ENCODE measurements at regions not wholly inside any gene's neighbourhood (a gene's known extent, or its start where the extent isn't known, plus 50 kb on each side); places are given as distances from the start of the nearest gene placed in this dataset.
"Not testable (repeated sequence)": the region's sequence is repeated elsewhere in the genome, so short reads cannot be mapped to it uniquely, and the experiment has no call there.

DNA sequence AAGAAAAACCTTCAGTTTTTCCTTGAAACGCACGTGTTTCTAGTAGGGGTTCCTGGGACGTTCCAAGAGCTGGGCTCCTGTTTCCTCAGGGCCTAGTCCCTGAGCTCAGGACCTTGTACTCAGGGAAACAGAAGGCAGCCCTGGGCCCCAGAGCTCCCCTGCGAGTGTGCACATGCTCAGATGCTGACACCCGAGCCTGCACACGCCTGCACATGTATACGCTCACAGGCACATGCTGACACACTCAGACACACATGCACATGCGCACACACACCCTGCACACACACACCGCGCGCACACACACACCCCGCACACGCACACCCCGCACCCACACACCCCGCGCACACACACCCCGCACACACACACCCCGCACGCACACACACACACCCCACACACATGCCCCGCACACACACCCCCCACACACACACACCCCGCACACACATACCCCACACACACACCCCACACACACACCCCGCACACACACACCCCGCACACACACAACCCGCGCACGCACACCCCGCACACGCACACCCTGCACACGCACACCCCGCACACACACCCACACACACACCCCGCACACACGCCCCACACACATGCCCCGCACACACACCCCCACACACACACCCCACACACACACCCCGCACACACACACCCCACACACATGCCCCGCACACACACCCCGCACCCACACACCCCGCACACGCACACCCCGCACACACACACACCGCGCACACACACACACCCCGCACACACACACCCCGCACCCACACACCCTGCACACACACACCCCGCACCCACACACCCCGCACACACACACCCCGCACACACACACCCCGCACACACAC lies 52.2 kb downstream of the CALML3 start:
- TF ChIP-seq, protein P1, sequence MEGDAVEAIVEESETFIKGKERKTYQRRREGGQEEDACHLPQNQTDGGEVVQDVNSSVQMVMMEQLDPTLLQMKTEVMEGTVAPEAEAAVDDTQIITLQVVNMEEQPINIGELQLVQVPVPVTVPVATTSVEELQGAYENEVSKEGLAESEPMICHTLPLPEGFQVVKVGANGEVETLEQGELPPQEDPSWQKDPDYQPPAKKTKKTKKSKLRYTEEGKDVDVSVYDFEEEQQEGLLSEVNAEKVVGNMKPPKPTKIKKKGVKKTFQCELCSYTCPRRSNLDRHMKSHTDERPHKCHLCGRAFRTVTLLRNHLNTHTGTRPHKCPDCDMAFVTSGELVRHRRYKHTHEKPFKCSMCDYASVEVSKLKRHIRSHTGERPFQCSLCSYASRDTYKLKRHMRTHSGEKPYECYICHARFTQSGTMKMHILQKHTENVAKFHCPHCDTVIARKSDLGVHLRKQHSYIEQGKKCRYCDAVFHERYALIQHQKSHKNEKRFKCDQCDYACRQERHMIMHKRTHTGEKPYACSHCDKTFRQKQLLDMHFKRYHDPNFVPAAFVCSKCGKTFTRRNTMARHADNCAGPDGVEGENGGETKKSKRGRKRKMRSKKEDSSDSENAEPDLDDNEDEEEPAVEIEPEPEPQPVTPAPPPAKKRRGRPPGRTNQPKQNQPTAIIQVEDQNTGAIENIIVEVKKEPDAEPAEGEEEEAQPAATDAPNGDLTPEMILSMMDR (IDR thresholded peaks at IDR 0.05; ENCODE audit: low read length, missing control alignments): no peak
- H3K4me3 ChIP-seq (replicated peaks; ENCODE audit: low read depth, low read length): no peak overlapping the region
- DNase-seq (ENCODE audit: low read depth): no peak

DNA sequence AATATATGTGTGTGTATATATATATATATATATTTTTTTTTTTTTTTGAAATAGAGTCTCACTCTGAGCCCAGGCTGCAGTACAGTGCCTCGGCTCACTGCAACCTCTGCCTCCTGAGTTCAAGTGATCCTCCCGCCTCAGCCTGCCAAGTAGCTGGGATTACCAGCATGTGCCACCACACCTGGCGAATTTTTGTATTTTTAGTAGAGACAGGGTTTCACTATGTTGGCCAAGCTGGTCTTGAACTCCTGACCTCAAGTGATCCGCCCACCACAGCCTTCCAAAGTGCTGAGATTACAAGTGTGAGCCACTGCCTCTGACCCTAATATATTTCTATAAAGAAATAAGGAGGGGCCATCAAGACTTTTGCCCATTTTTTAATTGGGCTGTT lies 55.3 kb downstream of the CALML3 start:
- not testable (repeated sequence) for DNase-seq (ENCODE audit: low read depth); H3K4me3 ChIP-seq (replicated peaks; ENCODE audit: low read depth, low read length)

DNA sequence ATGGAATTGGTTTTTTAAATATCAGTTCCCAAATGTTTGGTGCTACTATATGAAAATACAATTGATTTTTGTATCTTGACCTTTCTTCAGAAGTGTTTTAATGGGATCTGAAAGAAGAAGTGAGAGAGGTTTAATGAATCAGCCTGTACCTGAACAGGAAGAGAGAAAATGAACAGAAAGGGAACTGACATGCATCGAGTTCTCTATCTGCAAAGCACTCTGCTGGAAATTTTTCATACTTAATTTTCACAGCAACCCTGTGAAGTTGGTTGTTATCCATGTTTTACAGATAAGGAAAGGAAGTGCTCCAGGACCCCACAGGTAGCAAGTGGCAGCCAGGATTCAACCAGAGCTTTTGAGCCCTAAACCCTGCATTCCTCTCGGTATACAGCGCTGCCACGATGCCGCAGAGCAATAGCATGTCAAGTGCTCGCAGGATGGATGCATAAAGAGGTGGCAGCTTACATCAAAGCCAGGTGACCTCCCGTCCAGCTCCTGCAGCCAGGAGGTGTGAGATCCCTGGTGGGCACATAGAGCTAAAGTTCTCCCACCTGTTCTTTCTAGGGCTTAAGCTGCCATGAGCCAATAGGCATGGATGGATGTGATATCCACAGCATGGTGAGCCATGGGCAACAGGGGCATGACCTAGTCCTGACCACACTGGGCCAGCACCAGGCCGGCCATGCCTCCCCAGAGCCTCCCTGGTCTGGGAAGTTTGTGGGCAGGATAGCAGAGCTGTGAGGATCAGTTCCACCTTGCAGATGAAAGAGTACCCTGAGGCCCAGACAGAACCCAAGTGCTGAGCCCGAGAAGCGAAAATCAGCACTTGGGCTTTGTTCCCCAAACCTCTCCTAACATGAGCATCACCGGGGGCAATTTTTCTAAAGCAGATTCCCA lies 57.2 kb downstream of the CALML3 start:
- no peak for DNase-seq (ENCODE audit: low read depth)
- TF ChIP-seq, protein P1 (IDR thresholded peaks at IDR 0.05; ENCODE audit: low read length, missing control alignments): no peak
- H3K4me3 ChIP-seq (replicated peaks; ENCODE audit: low read depth, low read length): no peak overlapping the region

DNA sequence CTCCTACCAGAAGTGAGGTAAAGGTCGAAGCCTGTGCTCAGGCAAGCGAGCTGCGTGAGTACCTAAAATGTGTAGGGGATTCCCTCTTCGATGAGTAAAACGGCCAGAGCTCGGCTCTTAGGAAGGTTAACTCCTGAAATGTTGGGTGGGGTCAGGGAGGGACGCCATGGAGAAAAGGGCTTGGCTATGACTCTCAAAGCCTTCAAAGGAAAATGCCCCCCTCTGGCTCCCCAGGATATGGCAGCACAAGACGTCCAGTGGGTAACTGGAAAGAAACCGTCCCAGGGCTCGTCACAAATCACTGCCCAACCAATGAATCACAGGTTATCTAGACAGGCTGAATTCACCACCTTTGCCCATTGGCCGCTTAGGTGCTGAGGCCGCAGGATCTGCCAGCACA lies 58.0 kb downstream of the CALML3 start:
- TF ChIP-seq, protein P1 (IDR thresholded peaks at IDR 0.05; ENCODE audit: low read length, missing control alignments): peak; percentile 7
- no peak for DNase-seq (ENCODE audit: low read depth)
- H3K4me3 ChIP-seq (replicated peaks; ENCODE audit: low read depth, low read length): no peak overlapping the region

DNA sequence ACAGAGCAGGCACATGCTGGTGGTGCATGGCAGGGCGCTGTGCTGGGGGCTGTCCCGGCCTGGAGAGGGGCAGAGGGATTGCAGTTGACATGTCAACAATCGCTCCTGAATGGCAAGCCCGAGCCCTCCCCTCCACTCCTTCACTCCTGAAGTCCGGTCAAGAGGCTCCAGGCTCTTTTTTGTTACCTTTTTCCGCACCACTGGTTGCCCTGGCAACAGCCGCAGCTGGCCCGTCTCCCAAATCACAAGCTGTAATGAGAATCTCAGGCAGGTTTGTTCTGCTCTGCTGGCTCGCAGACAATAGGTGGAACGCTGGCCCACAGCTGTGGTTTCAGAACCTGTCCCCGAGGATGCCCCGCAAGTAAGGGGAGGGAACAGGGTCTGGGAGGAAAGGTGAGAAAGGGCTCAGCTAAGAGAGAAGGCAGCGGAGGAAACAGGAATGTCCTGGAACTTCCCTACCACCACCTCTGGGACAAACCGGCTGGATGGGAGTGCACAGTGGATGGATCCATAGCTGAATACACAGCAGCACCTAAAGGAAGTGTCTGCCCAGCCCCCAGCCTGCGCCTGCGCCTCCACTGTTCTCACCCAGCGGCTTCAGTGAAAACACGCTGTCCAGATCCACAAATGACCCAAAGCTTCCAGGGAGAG lies 58.9 kb downstream of the CALML3 start:
- no peak overlapping the region for H3K4me3 ChIP-seq (replicated peaks; ENCODE audit: low read depth, low read length)
- TF ChIP-seq, protein P1 (IDR thresholded peaks at IDR 0.05; ENCODE audit: low read length, missing control alignments): no peak
- DNase-seq (ENCODE audit: low read depth): peak; percentile 29

DNA sequence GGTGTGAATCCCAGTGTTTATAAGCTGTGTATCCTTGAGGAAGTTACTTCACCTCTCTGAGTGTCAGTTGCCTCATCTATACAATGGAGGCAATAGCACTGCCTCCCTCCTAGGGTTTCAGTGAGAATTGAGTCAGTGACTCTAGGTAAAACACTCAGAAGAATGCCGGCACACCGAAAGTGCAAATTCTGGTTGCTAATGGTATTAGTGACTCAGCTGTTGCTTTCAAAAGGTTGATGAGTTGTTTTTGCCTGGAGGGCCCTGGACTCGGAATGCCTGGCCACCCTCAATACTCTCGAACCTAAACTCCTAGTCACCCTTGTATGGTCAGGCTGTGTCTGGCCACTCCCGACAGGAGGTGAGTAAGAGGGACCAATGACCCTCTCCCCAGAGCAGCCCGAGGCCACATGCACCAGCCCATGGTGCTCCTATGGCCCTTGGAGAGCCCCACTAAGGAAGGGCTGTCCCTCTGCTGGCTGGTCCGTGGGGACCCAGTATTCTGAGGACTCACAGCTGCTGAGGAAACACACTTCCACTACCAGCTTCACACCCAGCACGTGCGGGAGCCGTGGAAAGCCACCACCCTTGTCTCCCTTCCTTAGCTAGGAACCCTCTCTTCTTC lies 60.2 kb downstream of the CALML3 start:
- peak; percentile 47 for DNase-seq (ENCODE audit: low read depth)
- H3K4me3 ChIP-seq (replicated peaks; ENCODE audit: low read depth, low read length): no peak overlapping the region
- TF ChIP-seq, protein P1 (IDR thresholded peaks at IDR 0.05; ENCODE audit: low read length, missing control alignments): no peak

Data from fibroblast of pulmonary artery (primary cell).